ENCODE measurements at regions not wholly inside any gene's neighbourhood (a gene's known extent, or its start where the extent isn't known, plus 50 kb on each side); places are given as distances from the start of the nearest gene placed in this dataset.

- Histone ChIP-seq H3K9me3 (no peaks in the 10 kb centered on the region), H3K27ac (replicated peaks in 1 of 4) (no peak overlapping the region), H3K36me3 (no peaks in the 10 kb centered on the region), H3K4me1 (no peaks in the 10 kb centered on the region), H3K27me3 (no peaks in the 10 kb centered on the region), H3K4me3 (no peak overlapping the region)
- no peak for DNase-seq (ENCODE audit: extremely low spot score)
- no peak for TF ChIP-seq CTCF (IDR thresholded peaks at IDR 0.05)
- no peak for TF ChIP-seq EP300 (IDR thresholded peaks at IDR 0.05)
- TF ChIP-seq POLR2AphosphoS5 (IDR thresholded peaks at IDR 0.05): no peak
- TF ChIP-seq POLR2A (IDR thresholded peaks at IDR 0.05; ENCODE audit: low read depth): no peak
- intact Hi-C loops (cut with DNase I): no loop called here
- WGBS: 89% methylated on average over 5 of the region's 5 CpGs
Observed at GRCh38 chr2:226564667-226565066, 235.0 kb downstream of the IRS1 start.

- no peaks in the 10 kb centered on the region for H3K4me1 ChIP-seq
- TF ChIP-seq POLR2AphosphoS5 (IDR thresholded peaks at IDR 0.05) (no peak), EP300 (IDR thresholded peaks at IDR 0.05) (no peak), CTCF (IDR thresholded peaks at IDR 0.05) (no peak), POLR2A (IDR thresholded peaks at IDR 0.05; ENCODE audit: low read depth) (no peak)
- no peak overlapping the region for H3K27ac ChIP-seq (replicated peaks in 1 of 4)
- no peaks in the 10 kb centered on the region for H3K9me3 ChIP-seq
- intact Hi-C loops (cut with DNase I): no loop called here
- H3K36me3 ChIP-seq: no peaks in the 10 kb centered on the region
- no peaks in the 10 kb centered on the region for H3K27me3 ChIP-seq
- 69% methylated on average over 1 of the region's 1 CpG for WGBS
- DNase-seq (ENCODE audit: extremely low spot score): no peak
- H3K4me3 ChIP-seq: no peak overlapping the region
Observed at GRCh38 chr2:226561962-226562361, 237.7 kb downstream of the IRS1 start.

- H3K4me1 ChIP-seq: no peaks in the 10 kb centered on the region
- no peak for DNase-seq (ENCODE audit: extremely low spot score)
- no peak overlapping the region for H3K27ac ChIP-seq (replicated peaks in 1 of 4)
- H3K9me3 ChIP-seq: no peaks in the 10 kb centered on the region
- TF ChIP-seq POLR2A (IDR thresholded peaks at IDR 0.05; ENCODE audit: low read depth) (no peak), CTCF (IDR thresholded peaks at IDR 0.05) (no peak), EP300 (IDR thresholded peaks at IDR 0.05) (no peak), POLR2AphosphoS5 (IDR thresholded peaks at IDR 0.05) (no peak)
- no peaks in the 10 kb centered on the region for H3K36me3 ChIP-seq
- intact Hi-C loops (cut with DNase I): no loop called here
- no peaks in the 10 kb centered on the region for H3K27me3 ChIP-seq
- WGBS: 90% methylated on average over 2 of the region's 2 CpGs
- no peak overlapping the region for H3K4me3 ChIP-seq
Observed at GRCh38 chr2:226560325-226560724, 239.3 kb downstream of the IRS1 start.

- intact Hi-C loops (cut with DNase I): no loop called here
- TF ChIP-seq POLR2AphosphoS5 (IDR thresholded peaks at IDR 0.05) (no peak), CTCF (IDR thresholded peaks at IDR 0.05) (no peak), EP300 (IDR thresholded peaks at IDR 0.05) (no peak), POLR2A (IDR thresholded peaks at IDR 0.05; ENCODE audit: low read depth) (no peak)
- no peaks in the 10 kb centered on the region for H3K36me3 ChIP-seq
- H3K27ac ChIP-seq (replicated peaks in 1 of 4): no peak overlapping the region
- H3K4me1 ChIP-seq: no peaks in the 10 kb centered on the region
- no peak for DNase-seq (ENCODE audit: extremely low spot score)
- 92% methylated on average over 2 of the region's 2 CpGs for WGBS
- H3K9me3 ChIP-seq: no peaks in the 10 kb centered on the region
- H3K4me3 ChIP-seq: no peak overlapping the region
- no peaks in the 10 kb centered on the region for H3K27me3 ChIP-seq
Observed at GRCh38 chr2:226559536-226559935, 240.1 kb downstream of the IRS1 start.

- intact Hi-C loops (cut with DNase I): no loop called here
- Histone ChIP-seq H3K4me1 (no peaks in the 10 kb centered on the region), H3K36me3 (no peaks in the 10 kb centered on the region), H3K9me3 (no peaks in the 10 kb centered on the region), H3K4me3 (no peak overlapping the region), H3K27ac (replicated peaks in 1 of 4) (no peak overlapping the region), H3K27me3 (no peaks in the 10 kb centered on the region)
- 70% methylated on average over 5 of the region's 5 CpGs for WGBS
- TF ChIP-seq POLR2A (IDR thresholded peaks at IDR 0.05; ENCODE audit: low read depth): no peak
- TF ChIP-seq CTCF (IDR thresholded peaks at IDR 0.05): no peak
- TF ChIP-seq EP300 (IDR thresholded peaks at IDR 0.05): no peak
- TF ChIP-seq POLR2AphosphoS5 (IDR thresholded peaks at IDR 0.05): no peak
- DNase-seq (ENCODE audit: extremely low spot score): no peak
Observed at GRCh38 chr2:226558418-226558817, 241.2 kb downstream of the IRS1 start.

All from esophagus muscularis mucosa (tissue), 4 donors.